Calu3 (cell line): ENCODE measurements at regions not wholly inside any gene's neighbourhood (a gene's known extent, or its start where the extent isn't known, plus 50 kb on each side); places are given as distances from the start of the nearest gene placed in this dataset.

Experiments used
- BruUV-seq: library from RNA; stranded (reverse); fragments of 400-500 nt; replicated peaks from 2 replicates; lab custom pipeline; 2021; lab: Mats Ljungman, UMichigan
- CTCF ChIA-PET: fragments of 300-600 bp; sonication (Branson Sonifier 250); formaldehyde crosslinking; loops from one replicate; lab custom pipeline; 2022; ENCODE audit warnings: antibody characterized with exemption; lab: Charles Lee
- DNase-seq: peaks from one replicate; pipeline ENCODE4 v3.0.0; 2022
- H3K27ac Mint-ChIP-seq: one replicate; pipeline ENCODE4 v1.8.0; 2022; ENCODE audit warnings: mixed read lengths; ENCODE audit not compliant: unreplicated experiment
- H3K27me3 Mint-ChIP-seq: one replicate; pipeline ENCODE4 v1.8.0; 2022; ENCODE audit warnings: mixed read lengths; ENCODE audit not compliant: unreplicated experiment
- H3K36me3 Mint-ChIP-seq: one replicate; pipeline ENCODE4 v1.8.0; 2022; ENCODE audit warnings: mild to moderate bottlenecking, moderate library complexity, mixed read lengths; ENCODE audit not compliant: insufficient read depth, unreplicated experiment
- H3K4me1 Mint-ChIP-seq: one replicate; pipeline ENCODE4 v1.8.0; 2022; ENCODE audit warnings: mild to moderate bottlenecking, low read depth, mixed read lengths; ENCODE audit not compliant: unreplicated experiment
- H3K4me3 Mint-ChIP-seq: one replicate; pipeline ENCODE4 v1.8.0; 2022; ENCODE audit warnings: mild to moderate bottlenecking, low read depth, moderate library complexity, mixed read lengths; ENCODE audit not compliant: unreplicated experiment
- H3K9me3 Mint-ChIP-seq: one replicate; pipeline ENCODE4 v1.8.0; 2022; ENCODE audit warnings: low read depth, mixed read lengths; ENCODE audit not compliant: unreplicated experiment
- intact Hi-C: fragments of 100-400 bp; cut with micrococcal nuclease; formaldehyde crosslinking; loops from one replicate; pipeline ENCODE4 v1.10.0; 2022; ENCODE audit not compliant: unreplicated experiment
- TF ChIP-seq, protein P1 (sequence below): fragments of 200-600 bp; IDR thresholded peaks from one replicate; pipeline ENCODE4 v1.8.0; 2022; ENCODE audit warnings: antibody characterized with exemption; ENCODE audit not compliant: unreplicated experiment

DNA sequence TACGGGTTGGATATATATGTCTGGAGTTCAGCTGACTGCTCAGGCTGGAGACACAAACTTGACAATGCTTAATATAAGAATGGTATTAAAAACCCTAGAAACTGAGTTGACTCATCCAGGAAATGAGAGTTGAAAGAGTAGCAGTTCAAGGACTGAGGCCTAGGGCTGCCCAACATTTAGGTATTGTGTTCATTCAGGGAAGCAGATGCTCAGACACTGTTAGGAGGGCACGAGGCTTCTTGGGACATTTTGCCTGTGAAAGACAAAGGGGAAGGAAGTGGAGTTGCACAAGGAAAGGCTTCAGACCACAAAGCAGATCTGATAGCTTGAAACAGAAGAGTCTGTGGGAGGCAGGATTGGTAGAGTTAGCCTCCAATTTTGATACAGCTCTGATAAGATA lies 52.0 kb upstream of the HS3ST1 start:
- no peaks in the 10 kb centered on the region for H3K36me3 Mint-ChIP-seq

More for the DNA sequence above, 52.0 kb upstream of the HS3ST1 start:
- no TSS peak for BruUV-seq
- CTCF ChIA-PET: interaction anchor here (0.6 kb wide), 1 partner anchor 226 kb away, joined by 4 read pairs; no protein-coding TSS in a partner anchor
- Mint-ChIP-seq H3K9me3 (peaks cover 5% of the 10 kb centered on the region), H3K27ac (no peak overlapping the region), H3K4me3 (no peak overlapping the region), H3K27me3 (no peaks in the 10 kb centered on the region), H3K4me1 (peaks cover 10% of the 10 kb centered on the region)
- DNase-seq: no peak
- TF ChIP-seq, protein P1, sequence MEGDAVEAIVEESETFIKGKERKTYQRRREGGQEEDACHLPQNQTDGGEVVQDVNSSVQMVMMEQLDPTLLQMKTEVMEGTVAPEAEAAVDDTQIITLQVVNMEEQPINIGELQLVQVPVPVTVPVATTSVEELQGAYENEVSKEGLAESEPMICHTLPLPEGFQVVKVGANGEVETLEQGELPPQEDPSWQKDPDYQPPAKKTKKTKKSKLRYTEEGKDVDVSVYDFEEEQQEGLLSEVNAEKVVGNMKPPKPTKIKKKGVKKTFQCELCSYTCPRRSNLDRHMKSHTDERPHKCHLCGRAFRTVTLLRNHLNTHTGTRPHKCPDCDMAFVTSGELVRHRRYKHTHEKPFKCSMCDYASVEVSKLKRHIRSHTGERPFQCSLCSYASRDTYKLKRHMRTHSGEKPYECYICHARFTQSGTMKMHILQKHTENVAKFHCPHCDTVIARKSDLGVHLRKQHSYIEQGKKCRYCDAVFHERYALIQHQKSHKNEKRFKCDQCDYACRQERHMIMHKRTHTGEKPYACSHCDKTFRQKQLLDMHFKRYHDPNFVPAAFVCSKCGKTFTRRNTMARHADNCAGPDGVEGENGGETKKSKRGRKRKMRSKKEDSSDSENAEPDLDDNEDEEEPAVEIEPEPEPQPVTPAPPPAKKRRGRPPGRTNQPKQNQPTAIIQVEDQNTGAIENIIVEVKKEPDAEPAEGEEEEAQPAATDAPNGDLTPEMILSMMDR: no peak
- intact Hi-C loops: no loop called here
